ENCODE measurements at regions not wholly inside any gene's neighbourhood (a gene's known extent, or its start where the extent isn't known, plus 50 kb on each side); places are given as distances from the start of the nearest gene placed in this dataset.

DNA sequence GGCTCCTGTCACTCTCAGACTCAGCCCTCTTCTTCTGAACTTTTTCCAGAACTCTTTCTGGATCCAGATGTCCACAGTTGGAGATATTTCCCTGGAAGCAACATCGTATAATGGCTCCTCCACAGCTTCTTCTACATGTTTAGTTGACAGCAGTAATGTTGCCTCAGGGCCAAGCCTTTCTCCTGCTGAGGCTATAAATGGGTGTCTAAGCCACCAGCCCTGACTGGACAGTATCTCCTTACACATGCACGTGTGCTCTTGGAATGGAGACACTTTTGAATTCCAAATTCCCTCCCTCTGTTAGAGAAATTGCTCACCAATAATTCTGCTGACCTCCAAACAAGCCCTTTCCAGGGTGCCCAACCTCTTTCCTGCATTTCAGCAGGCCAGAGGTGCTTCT lies 156.2 kb upstream of the PIK3C3 start:
- TF ChIP-seq POLR2A (IDR thresholded peaks at IDR 0.05) (no peak), POLR2AphosphoS5 (IDR thresholded peaks at IDR 0.05) (no peak)
- TF ChIP-seq, protein P1, sequence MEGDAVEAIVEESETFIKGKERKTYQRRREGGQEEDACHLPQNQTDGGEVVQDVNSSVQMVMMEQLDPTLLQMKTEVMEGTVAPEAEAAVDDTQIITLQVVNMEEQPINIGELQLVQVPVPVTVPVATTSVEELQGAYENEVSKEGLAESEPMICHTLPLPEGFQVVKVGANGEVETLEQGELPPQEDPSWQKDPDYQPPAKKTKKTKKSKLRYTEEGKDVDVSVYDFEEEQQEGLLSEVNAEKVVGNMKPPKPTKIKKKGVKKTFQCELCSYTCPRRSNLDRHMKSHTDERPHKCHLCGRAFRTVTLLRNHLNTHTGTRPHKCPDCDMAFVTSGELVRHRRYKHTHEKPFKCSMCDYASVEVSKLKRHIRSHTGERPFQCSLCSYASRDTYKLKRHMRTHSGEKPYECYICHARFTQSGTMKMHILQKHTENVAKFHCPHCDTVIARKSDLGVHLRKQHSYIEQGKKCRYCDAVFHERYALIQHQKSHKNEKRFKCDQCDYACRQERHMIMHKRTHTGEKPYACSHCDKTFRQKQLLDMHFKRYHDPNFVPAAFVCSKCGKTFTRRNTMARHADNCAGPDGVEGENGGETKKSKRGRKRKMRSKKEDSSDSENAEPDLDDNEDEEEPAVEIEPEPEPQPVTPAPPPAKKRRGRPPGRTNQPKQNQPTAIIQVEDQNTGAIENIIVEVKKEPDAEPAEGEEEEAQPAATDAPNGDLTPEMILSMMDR (IDR thresholded peaks at IDR 0.05 in 8 of 11, conservative IDR thresholded peaks at IDR 0.05 in 3 of 11), result no peak
- no peaks in the 10 kb centered on the region for H3K4me1 ChIP-seq
- H3K4me3 ChIP-seq, result no peak overlapping the region
- H3K27ac ChIP-seq, result no peak overlapping the region
- no peaks in the 10 kb centered on the region for H3K36me3 ChIP-seq
- no peak for DNase-seq
- intact Hi-C loops (cut with DNase I; ENCODE audit: low total_unique reads), result no loop called here
- 51 to 69% (median 61%) methylated on average over 2 of the region's 2 CpGs for WGBS, 5 donors
- no peaks in the 10 kb centered on the region for H3K27me3 ChIP-seq (replicated peaks in 1 of 7)
- H3K9me3 ChIP-seq, result no peaks in the 10 kb centered on the region

DNA sequence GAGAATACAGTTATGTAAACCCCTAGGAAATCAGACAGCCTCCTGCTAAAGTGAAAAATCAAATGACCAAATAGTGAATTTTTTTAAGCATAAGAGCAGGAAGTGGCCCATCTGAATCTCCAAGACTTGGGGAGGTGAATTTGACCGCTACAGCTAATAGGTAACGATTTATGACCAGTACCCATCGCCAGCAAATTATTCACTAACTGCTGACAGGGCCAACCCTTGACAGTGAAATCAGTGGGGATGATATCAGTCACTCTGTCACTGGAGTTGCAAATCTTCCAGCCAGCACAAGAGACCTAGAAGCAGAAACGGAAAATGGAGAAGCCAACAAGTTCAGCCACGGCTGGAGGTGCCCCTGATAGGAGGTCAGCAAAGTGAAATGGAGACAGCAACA lies 164.3 kb upstream of the PIK3C3 start:
- H3K36me3 ChIP-seq, result no peaks in the 10 kb centered on the region
- no peak overlapping the region for H3K27ac ChIP-seq
- intact Hi-C loops (cut with DNase I; ENCODE audit: low total_unique reads), result no loop called here
- no peaks in the 10 kb centered on the region for H3K9me3 ChIP-seq
- 66 to 87% (median 79%) methylated on average over 5 of the region's 5 CpGs for WGBS, 5 donors
- H3K27me3 ChIP-seq (replicated peaks in 1 of 7), result no peaks in the 10 kb centered on the region
- H3K4me3 ChIP-seq, result no peak overlapping the region
- TF ChIP-seq, protein P1 (IDR thresholded peaks at IDR 0.05 in 8 of 11, conservative IDR thresholded peaks at IDR 0.05 in 3 of 11), result no peak
- TF ChIP-seq POLR2A (IDR thresholded peaks at IDR 0.05), result no peak
- DNase-seq, result no peak
- H3K4me1 ChIP-seq, result no peaks in the 10 kb centered on the region

DNA sequence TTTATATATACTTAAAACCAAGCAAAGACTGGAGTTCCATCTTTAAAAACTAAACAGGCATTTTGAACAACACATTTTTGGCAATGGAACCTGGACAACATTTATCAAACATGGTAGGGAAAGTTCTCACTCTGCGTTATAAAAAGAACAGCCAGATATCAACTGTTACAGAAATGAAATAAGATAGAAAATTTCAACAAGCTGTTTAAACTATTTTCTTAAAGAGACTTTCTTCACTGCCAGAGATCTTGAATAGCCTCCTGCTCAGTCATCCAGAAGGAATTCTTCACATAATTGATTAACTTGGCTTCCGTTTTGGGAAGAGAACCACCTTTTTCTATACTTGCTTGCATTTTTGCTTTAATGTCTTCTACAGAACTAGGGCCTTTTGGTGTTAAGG lies 166.0 kb upstream of the PIK3C3 start:
- no peak for TF ChIP-seq POLR2AphosphoS5 (IDR thresholded peaks at IDR 0.05)
- TF ChIP-seq, protein P1 (IDR thresholded peaks at IDR 0.05 in 8 of 11, conservative IDR thresholded peaks at IDR 0.05 in 3 of 11), result no peak
- no peak for TF ChIP-seq POLR2A (IDR thresholded peaks at IDR 0.05)
- Histone ChIP-seq H3K27me3 (replicated peaks in 1 of 7) (no peaks in the 10 kb centered on the region), H3K36me3 (no peaks in the 10 kb centered on the region), H3K4me1 (no peaks in the 10 kb centered on the region), H3K27ac (no peak overlapping the region), H3K4me3 (no peak overlapping the region), H3K9me3 (no peaks in the 10 kb centered on the region)
- intact Hi-C loops (cut with DNase I; ENCODE audit: low total_unique reads), result no loop called here
- no peak for DNase-seq
- 78 to 90% (median 84%) methylated on average over 2 of the region's 2 CpGs for WGBS, 5 donors

DNA sequence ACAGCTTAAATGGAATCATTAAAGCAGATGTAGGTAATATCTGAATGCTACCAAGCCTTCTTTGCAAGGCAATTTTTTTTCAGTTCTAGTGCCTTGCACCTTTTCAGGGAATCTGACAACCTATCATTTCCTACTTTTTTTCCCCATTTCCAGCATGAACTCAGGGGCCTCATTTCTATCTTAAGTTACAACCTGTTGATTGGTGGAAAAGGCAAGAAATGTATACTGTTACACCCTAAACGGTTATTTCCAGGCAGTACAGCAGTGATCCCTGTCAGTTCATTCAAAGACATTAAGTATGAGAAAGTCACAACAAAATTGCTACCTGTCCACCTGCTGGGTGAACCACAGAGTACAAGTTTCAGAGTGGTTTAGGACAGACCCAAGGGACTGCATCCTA lies 171.2 kb upstream of the PIK3C3 start:
- H3K27ac ChIP-seq, result no peak overlapping the region
- TF ChIP-seq, protein P1 (IDR thresholded peaks at IDR 0.05 in 8 of 11, conservative IDR thresholded peaks at IDR 0.05 in 3 of 11), result no peak
- TF ChIP-seq POLR2A (IDR thresholded peaks at IDR 0.05) (no peak), POLR2AphosphoS5 (IDR thresholded peaks at IDR 0.05) (no peak)
- no peak for DNase-seq
- intact Hi-C loops (cut with DNase I; ENCODE audit: low total_unique reads), result no loop called here
- no peaks in the 10 kb centered on the region for H3K36me3 ChIP-seq
- no peaks in the 10 kb centered on the region for H3K27me3 ChIP-seq (replicated peaks in 1 of 7)
- 63 to 81% (median 64%) methylated on average over 1 of the region's 1 CpG for WGBS, 5 donors
- no peaks in the 10 kb centered on the region for H3K4me1 ChIP-seq
- H3K4me3 ChIP-seq, result no peak overlapping the region
- H3K9me3 ChIP-seq, result no peaks in the 10 kb centered on the region
